OCI-LY1 (cell line): ENCODE measurements at regions not wholly inside any gene's neighbourhood (a gene's known extent, or its start where the extent isn't known, plus 50 kb on each side); places are given as distances from the start of the nearest gene placed in this dataset.

Source experiments
- H2AFZ ChIP-seq: fragments of 200-600 bp; sonication (generic), shearing (Covaris generic); 2 replicates; pipeline ENCODE4 v1.6.0; 2014; ENCODE audit warnings: antibody characterized with exemption, mild to moderate bottlenecking, low read length
- H3F3A ChIP-seq: fragments of 200-600 bp; sonication (generic), shearing (Covaris generic); 2 replicates; pipeline ENCODE4 v1.6.0; 2014; ENCODE audit warnings: mild to moderate bottlenecking, antibody characterized with exemption, low read length, moderate library complexity; ENCODE audit not compliant: insufficient read depth
- H3K27ac ChIP-seq: fragments of 200-600 bp; sonication (generic); 2 replicates; pipeline ENCODE4 v1.5.1; 2014; ENCODE audit warnings: low read length, mixed run types, mild to moderate bottlenecking, low read depth; ENCODE audit not compliant: poor library complexity, severe bottlenecking
- H3K27me3 ChIP-seq: fragments of 200-600 bp; sonication (generic); 2 replicates; pipeline ENCODE4 v1.6.0; 2014; ENCODE audit warnings: antibody characterized with exemption, mild to moderate bottlenecking, low read length, moderate library complexity; ENCODE audit not compliant: insufficient read depth
- H3K36me3 ChIP-seq: fragments of 200-600 bp; sonication (generic); 2 replicates; pipeline ENCODE4 v1.6.1; 2014; ENCODE audit warnings: mild to moderate bottlenecking, antibody characterized with exemption, low read length, moderate library complexity, mixed read lengths; ENCODE audit not compliant: insufficient read depth
- H3K4me1 ChIP-seq: fragments of 200-600 bp; sonication (generic); 2 replicates; pipeline ENCODE4 v1.5.1; 2014; ENCODE audit warnings: mild to moderate bottlenecking, low read length, moderate library complexity; ENCODE audit not compliant: insufficient read depth, severe bottlenecking
- H3K4me2 ChIP-seq: fragments of 200-600 bp; sonication (generic), shearing (Covaris generic); 2 replicates; pipeline ENCODE4 v1.6.1; 2014; ENCODE audit warnings: low read length
- H3K4me3 ChIP-seq: fragments of 200-600 bp; sonication (generic); 2 replicates; pipeline ENCODE4 v1.5.1; 2014; ENCODE audit warnings: low read length, low read depth, mild to moderate bottlenecking, mixed read lengths; ENCODE audit not compliant: poor library complexity, severe bottlenecking
- H3K79me2 ChIP-seq: fragments of 200-600 bp; shearing (Covaris generic); 2 replicates; pipeline ENCODE4 v1.6.1; 2016; ENCODE audit warnings: mixed run types, low read length, mixed read lengths; ENCODE audit not compliant: insufficient read depth
- H3K9ac ChIP-seq: fragments of 200-600 bp; sonication (generic), shearing (Covaris generic); 2 replicates; pipeline ENCODE4 v1.6.1; 2014; ENCODE audit warnings: mild to moderate bottlenecking, low read length, mixed read lengths
- H3K9me2 ChIP-seq: fragments of 200-600 bp; sonication (generic), shearing (Covaris generic); 2 replicates; pipeline ENCODE4 v1.6.1; 2014; ENCODE audit warnings: low read depth, mild to moderate bottlenecking, low read length, mixed read lengths
- H3K9me3 ChIP-seq: fragments of 200-600 bp; shearing (Covaris generic); 2 replicates; pipeline ENCODE4 v1.6.1; 2014; ENCODE audit warnings: low read length, mixed read lengths
- H4K20me1 ChIP-seq: fragments of 200-600 bp; sonication (generic), shearing (Covaris generic); 2 replicates; pipeline ENCODE4 v1.6.0; 2016; ENCODE audit warnings: mild to moderate bottlenecking, low read length; ENCODE audit not compliant: insufficient read depth
- CTCF ChIP-seq: fragments of 200-600 bp; sonication (generic), shearing (Covaris generic); IDR thresholded peaks from 2 replicates; pipeline ENCODE4 v1.5.1; 2017; ENCODE audit warnings: mild to moderate bottlenecking, antibody characterized with exemption, low read length, moderate library complexity, mixed read lengths
- EZH2 ChIP-seq: fragments of 200-600 bp; sonication (generic), shearing (Covaris generic); IDR thresholded peaks from 2 replicates; pipeline ENCODE4 v1.8.0; 2017; ENCODE audit warnings: borderline replicate concordance, mixed run types, mild to moderate bottlenecking, antibody characterized with exemption, low read length, moderate library complexity, mixed read lengths

GRCh38 chr3:166291186-166291955 lies 454.1 kb upstream of the BCHE start:
- Histone ChIP-seq H3K9me3 (no peaks in the 10 kb centered on the region), H3K36me3 (no peaks in the 10 kb centered on the region), H3K9me2 (no peaks in the 10 kb centered on the region), H4K20me1 (no peaks in the 10 kb centered on the region), H3K4me1 (no peaks in the 10 kb centered on the region), H3K4me3 (no peak overlapping the region), H3K4me2 (no peak overlapping the region), H2AFZ (no peak overlapping the region), H3K79me2 (no peaks in the 10 kb centered on the region), H3K9ac (no peak overlapping the region), H3K27ac (no peak overlapping the region), H3F3A (no peaks in the 10 kb centered on the region), H3K27me3 (no peaks in the 10 kb centered on the region)
- TF ChIP-seq CTCF = no peak
- no peak for TF ChIP-seq EZH2

GRCh38 chr3:166285001-166285400 lies 447.8 kb upstream of the BCHE start:
- Histone ChIP-seq H3K27me3 (no peaks in the 10 kb centered on the region), H3K79me2 (no peaks in the 10 kb centered on the region), H3K9ac (no peak overlapping the region), H2AFZ (no peak overlapping the region), H3K27ac (no peak overlapping the region), H4K20me1 (no peaks in the 10 kb centered on the region), H3F3A (no peaks in the 10 kb centered on the region), H3K4me1 (no peaks in the 10 kb centered on the region), H3K36me3 (no peaks in the 10 kb centered on the region), H3K4me2 (no peak overlapping the region), H3K4me3 (no peak overlapping the region), H3K9me2 (no peaks in the 10 kb centered on the region), H3K9me3 (no peaks in the 10 kb centered on the region)
- no peak for TF ChIP-seq EZH2
- TF ChIP-seq CTCF = no peak

GRCh38 chr3:166283840-166284239 lies 446.6 kb upstream of the BCHE start:
- TF ChIP-seq CTCF (no peak), EZH2 (no peak)
- no peaks in the 10 kb centered on the region for H3K79me2 ChIP-seq
- no peaks in the 10 kb centered on the region for H3K4me1 ChIP-seq
- H2AFZ ChIP-seq = no peak overlapping the region
- no peaks in the 10 kb centered on the region for H3F3A ChIP-seq
- no peak overlapping the region for H3K27ac ChIP-seq
- H4K20me1 ChIP-seq = no peaks in the 10 kb centered on the region
- H3K9me3 ChIP-seq = no peaks in the 10 kb centered on the region
- no peaks in the 10 kb centered on the region for H3K27me3 ChIP-seq
- no peak overlapping the region for H3K4me2 ChIP-seq
- no peak overlapping the region for H3K4me3 ChIP-seq
- H3K9me2 ChIP-seq = no peaks in the 10 kb centered on the region
- no peak overlapping the region for H3K9ac ChIP-seq
- no peaks in the 10 kb centered on the region for H3K36me3 ChIP-seq
